ENCODE measurements at regions not wholly inside any gene's neighbourhood (a gene's known extent, or its start where the extent isn't known, plus 50 kb on each side); places are given as distances from the start of the nearest gene placed in this dataset.

GRCh38 chr9:89837162-89837933, 232.5 kb downstream of the GADD45G start:
- Histone ChIP-seq H3K27me3 (no peaks in the 10 kb centered on the region), H3K9me3 (ENCODE audit: low read depth) (no peaks in the 10 kb centered on the region), H3K27ac (no peak overlapping the region), H3K4me3 (no peak overlapping the region), H3K4me1 (ENCODE audit: low read depth) (peaks cover 16% of the 10 kb centered on the region), H3K36me3 (no peaks in the 10 kb centered on the region)
- TF ChIP-seq, protein P1, sequence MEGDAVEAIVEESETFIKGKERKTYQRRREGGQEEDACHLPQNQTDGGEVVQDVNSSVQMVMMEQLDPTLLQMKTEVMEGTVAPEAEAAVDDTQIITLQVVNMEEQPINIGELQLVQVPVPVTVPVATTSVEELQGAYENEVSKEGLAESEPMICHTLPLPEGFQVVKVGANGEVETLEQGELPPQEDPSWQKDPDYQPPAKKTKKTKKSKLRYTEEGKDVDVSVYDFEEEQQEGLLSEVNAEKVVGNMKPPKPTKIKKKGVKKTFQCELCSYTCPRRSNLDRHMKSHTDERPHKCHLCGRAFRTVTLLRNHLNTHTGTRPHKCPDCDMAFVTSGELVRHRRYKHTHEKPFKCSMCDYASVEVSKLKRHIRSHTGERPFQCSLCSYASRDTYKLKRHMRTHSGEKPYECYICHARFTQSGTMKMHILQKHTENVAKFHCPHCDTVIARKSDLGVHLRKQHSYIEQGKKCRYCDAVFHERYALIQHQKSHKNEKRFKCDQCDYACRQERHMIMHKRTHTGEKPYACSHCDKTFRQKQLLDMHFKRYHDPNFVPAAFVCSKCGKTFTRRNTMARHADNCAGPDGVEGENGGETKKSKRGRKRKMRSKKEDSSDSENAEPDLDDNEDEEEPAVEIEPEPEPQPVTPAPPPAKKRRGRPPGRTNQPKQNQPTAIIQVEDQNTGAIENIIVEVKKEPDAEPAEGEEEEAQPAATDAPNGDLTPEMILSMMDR (IDR thresholded peaks at IDR 0.05; ENCODE audit: low read depth, low read length): no peak
- DNase-seq (ENCODE audit: low read depth in 1 of 2, low spot score in 1 of 2): no peak

- Histone ChIP-seq H3K9me3 (ENCODE audit: low read depth) (no peaks in the 10 kb centered on the region), H3K27ac (no peak overlapping the region), H3K36me3 (no peaks in the 10 kb centered on the region), H3K4me3 (no peak overlapping the region), H3K4me1 (ENCODE audit: low read depth) (peaks cover 16% of the 10 kb centered on the region), H3K27me3 (no peaks in the 10 kb centered on the region)
- TF ChIP-seq, protein P1 (IDR thresholded peaks at IDR 0.05; ENCODE audit: low read depth, low read length): no peak
- no peak for DNase-seq (ENCODE audit: low read depth in 1 of 2, low spot score in 1 of 2)
Measured at GRCh38 chr9:89837934-89838310, 233.1 kb downstream of the GADD45G start.

DNA sequence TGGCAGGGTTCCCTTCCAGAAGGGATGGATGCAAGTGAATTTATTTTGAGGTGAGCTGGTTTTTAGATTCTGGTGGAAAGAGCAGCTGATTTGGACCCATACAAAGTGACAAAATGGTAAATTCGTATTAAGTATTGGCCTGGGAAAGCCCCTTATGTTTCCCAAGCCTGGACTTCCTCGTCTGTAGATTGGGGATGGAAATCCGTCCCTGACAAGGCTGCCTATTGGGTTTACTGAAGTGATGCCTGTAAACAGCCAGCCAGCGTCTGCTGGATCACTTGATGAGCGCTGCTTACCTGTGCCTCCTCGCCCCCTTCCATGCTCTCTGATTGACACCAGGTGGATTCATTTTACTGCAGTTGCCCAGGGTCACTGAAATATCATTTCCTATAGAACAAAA, 233.8 kb downstream of the GADD45G start:
- Histone ChIP-seq H3K36me3 (no peaks in the 10 kb centered on the region), H3K4me3 (no peak overlapping the region), H3K27ac (no peak overlapping the region), H3K27me3 (no peaks in the 10 kb centered on the region), H3K9me3 (ENCODE audit: low read depth) (no peaks in the 10 kb centered on the region), H3K4me1 (ENCODE audit: low read depth) (peaks cover 16% of the 10 kb centered on the region)
- DNase-seq (ENCODE audit: low read depth in 1 of 2, low spot score in 1 of 2): no peak
- TF ChIP-seq, protein P1 (IDR thresholded peaks at IDR 0.05; ENCODE audit: low read depth, low read length): no peak

DNA sequence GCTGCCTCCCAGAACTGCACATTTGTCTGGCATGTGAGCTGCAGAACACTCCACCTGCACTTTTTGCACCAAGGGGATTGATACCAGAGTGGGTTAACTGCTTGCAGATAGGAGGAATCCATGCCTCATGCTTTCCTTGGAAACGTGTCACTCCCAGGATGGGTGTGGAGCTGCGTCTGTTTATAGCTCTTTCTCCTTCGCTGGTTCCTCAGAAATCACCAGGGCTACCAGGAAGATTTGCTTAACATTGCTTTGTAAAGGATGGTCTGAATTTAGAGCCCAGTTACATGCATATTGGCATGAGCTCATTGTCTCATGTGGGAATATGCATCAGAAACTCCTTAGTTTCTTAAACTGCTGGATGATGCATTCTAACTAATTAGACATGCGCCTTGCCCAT, 234.6 kb downstream of the GADD45G start:
- Histone ChIP-seq H3K27me3 (no peaks in the 10 kb centered on the region), H3K4me3 (no peak overlapping the region), H3K4me1 (ENCODE audit: low read depth) (peaks cover 16% of the 10 kb centered on the region), H3K27ac (peak overlapping the region; percentile 31), H3K36me3 (no peaks in the 10 kb centered on the region), H3K9me3 (ENCODE audit: low read depth) (no peaks in the 10 kb centered on the region)
- TF ChIP-seq, protein P1 (IDR thresholded peaks at IDR 0.05; ENCODE audit: low read depth, low read length): no peak
- no peak for DNase-seq (ENCODE audit: low read depth in 1 of 2, low spot score in 1 of 2)

- Histone ChIP-seq H3K27me3 (no peaks in the 10 kb centered on the region), H3K4me1 (ENCODE audit: low read depth) (peaks cover 16% of the 10 kb centered on the region), H3K4me3 (no peak overlapping the region), H3K9me3 (ENCODE audit: low read depth) (no peaks in the 10 kb centered on the region), H3K36me3 (no peaks in the 10 kb centered on the region), H3K27ac (peak overlapping the region; percentile 31)
- TF ChIP-seq, protein P1 (IDR thresholded peaks at IDR 0.05; ENCODE audit: low read depth, low read length): no peak
- DNase-seq (ENCODE audit: low read depth in 1 of 2, low spot score in 1 of 2): no peak
Measured at GRCh38 chr9:89839952-89840351, 235.1 kb downstream of the GADD45G start.

Measured in cardiac muscle cell (in vitro differentiated cells and primary cell).